Suppressor macrophage treated with lipopolysaccharide for 1 hour (primary cell): ENCODE measurements at regions not wholly inside any gene's neighbourhood (a gene's known extent, or its start where the extent isn't known, plus 50 kb on each side); places are given as distances from the start of the nearest gene placed in this dataset.
A peak's percentile ranks its signal among the peaks of the same experiment; 100 is the strongest.
"Not testable (repeated sequence)": the region's sequence is repeated elsewhere in the genome, so short reads cannot be mapped to it uniquely, and the experiment has no call there.

Experiments
- DNase-seq, 3 donors: peaks; one replicate each; pipeline ENCODE4 v3.0.0-alpha.2; 2020 to 2022

- no peak for DNase-seq
Measured at GRCh38 chr15:95734422-95735316, 595.8 kb upstream of the NR2F2 start.

- DNase-seq, result no peak
Measured at GRCh38 chr15:95737060-95737459, 593.4 kb upstream of the NR2F2 start.

DNA sequence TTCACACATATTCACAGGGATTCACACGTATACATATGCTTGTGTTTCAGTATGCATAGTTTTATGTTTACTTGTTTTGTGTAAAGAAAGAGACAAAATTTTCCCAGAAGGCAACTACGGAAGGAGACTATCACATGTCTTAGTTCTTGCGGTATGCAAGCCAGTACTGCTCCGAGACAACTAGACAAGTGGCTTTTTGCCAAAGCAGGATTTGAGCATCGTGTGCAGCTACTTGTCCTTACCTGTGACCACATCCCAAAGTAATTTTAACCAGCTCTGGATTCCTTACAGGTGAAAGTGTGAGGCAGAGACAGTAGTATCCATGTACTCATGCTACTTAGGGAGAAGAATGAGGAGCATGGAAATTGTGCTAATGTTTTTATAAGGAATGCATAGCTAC, 591.4 kb upstream of the NR2F2 start:
- no peak for DNase-seq

- DNase-seq, result no peak
Measured at GRCh38 chr15:95741830-95742229, 588.7 kb upstream of the NR2F2 start.

GRCh38 chr15:95742256-95742655, 588.2 kb upstream of the NR2F2 start:
- DNase-seq, result no peak

DNA sequence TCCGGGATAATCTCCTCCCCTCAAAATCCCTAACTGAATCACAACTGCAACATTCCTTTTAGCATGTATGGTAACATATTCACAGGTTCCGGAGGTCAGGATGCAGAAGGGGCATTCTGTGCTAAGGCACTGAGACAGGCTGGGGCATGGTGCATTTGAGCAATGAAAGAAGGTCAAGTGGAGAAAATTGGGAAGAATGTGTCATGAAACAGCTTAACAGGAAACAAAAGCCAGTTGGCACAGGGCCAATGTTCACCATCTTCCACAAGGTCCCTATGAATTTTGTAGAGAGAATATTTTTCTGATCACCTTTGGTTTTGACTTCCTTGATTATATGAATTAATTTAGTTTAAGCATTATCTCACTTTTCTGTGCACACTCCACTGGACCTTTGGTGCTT, 587.7 kb upstream of the NR2F2 start:
- DNase-seq, result no peak

DNA sequence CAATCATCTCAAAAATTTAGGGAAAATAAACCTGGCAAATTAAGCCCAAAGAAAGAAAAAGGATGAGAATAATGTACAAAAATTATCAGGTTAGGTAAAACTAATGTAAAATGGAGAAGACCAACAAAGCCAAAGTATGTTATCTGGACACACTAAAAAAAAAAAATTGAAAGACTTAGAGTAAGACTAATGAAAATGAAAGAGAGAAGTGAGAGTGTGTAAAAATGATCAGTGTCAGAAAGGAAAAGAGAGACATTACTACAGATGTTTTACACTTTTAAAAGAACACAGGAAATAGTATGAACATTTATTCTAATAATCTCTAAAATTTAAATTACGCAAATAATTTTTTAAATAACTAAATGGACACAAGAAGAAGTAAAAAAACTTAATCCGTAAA, 573.3 kb upstream of the NR2F2 start:
- no peak for DNase-seq

- no peak for DNase-seq
Measured at GRCh38 chr15:95758451-95758850, 572.0 kb upstream of the NR2F2 start.

GRCh38 chr15:95758851-95759250, 571.6 kb upstream of the NR2F2 start:
- DNase-seq, result no peak

GRCh38 chr15:95760508-95760907, 570.0 kb upstream of the NR2F2 start:
- DNase-seq, result peak in 1 of 3 donors; percentile 1

GRCh38 chr15:95761501-95762165, 568.9 kb upstream of the NR2F2 start:
- no peak for DNase-seq

DNA sequence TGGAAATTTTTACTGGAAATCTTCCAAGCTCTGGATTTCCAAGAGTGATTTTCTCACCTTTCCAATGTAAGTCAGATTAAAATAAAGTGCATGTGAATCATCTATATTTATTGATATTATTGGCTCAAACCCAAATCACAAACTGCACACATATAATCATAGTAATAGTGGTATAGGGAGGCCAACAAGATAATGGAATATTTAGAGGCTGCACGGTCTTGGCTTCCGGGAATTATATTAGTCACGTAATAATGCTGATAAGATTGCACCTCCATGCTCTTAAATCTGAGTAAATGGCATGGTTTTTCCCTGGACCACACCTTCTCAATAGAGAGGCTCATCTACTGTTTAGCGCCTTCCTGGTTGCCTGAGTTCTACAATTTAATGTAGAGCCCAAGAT, 567.1 kb upstream of the NR2F2 start:
- DNase-seq, result no peak

- no peak for DNase-seq
Measured at GRCh38 chr15:95765161-95765560, 565.3 kb upstream of the NR2F2 start.

DNA sequence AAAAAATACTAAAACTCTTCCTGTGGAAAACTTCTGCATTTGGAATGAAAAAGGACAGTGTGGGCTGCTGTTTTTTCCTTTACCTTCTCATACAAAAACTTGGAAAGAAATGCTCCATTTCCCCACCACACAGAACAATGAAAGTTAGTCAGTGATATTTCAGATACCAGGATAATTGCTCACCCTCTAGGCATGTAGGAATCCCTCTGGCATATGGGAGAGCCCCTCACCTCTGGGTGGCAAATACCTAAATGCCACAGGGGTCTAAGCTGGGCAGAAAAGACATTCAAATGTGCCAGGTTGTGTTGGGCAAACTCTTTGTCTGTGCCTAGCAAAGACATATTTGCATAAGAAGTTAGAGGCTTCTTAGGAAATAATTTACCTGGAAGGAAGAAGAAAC, 560.3 kb upstream of the NR2F2 start:
- DNase-seq, result no peak

DNA sequence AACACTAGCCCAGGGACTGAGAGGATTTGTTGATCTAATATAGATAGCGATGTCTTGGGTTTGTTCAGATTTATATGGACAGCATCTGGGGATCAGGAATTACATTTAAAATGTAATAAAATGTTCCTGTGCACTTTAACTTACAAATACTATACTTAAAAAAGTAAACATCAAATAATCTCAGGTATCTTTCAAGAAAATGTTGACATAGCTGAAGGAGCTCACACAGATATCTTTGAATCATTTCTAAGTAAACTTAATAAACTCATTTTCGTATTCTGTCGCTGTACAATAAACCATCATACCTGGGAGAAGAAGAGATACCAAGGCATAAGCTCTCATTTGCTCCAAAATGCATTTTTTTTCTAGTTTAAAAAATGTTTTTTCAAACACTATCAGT, 557.5 kb upstream of the NR2F2 start:
- DNase-seq, result no peak

DNA sequence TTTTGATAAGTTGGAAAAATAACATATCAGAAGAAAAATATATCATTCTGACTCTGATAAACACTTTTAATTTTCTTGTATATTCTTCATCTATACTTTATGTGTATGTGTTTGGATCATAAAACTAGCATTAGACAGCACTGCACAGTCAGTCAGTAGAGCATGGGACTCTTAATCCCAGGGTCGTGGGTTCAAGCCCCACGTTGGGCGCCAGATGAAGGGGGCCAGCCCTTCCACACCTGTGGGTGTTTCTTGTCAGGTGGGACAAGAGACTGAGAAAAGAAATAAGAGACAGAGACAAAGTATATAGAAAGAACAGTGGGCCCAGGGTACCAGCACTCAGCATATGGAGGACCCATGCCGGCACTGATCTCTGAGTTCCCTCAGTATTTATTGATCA, 546.0 kb upstream of the NR2F2 start:
- DNase-seq, result no peak

- DNase-seq, result not testable (repeated sequence)
Measured at GRCh38 chr15:95785276-95785675, 545.2 kb upstream of the NR2F2 start.

- no peak for DNase-seq
Measured at GRCh38 chr15:95793231-95793630, 537.3 kb upstream of the NR2F2 start.

- DNase-seq, result no peak
Measured at GRCh38 chr15:95795386-95795785, 535.1 kb upstream of the NR2F2 start.

- peak in 1 of 3 donors; percentile 0 for DNase-seq
Measured at GRCh38 chr15:95799286-95800200, 531.0 kb upstream of the NR2F2 start.

GRCh38 chr15:95804484-95804883, 526.0 kb upstream of the NR2F2 start:
- no peak for DNase-seq

DNA sequence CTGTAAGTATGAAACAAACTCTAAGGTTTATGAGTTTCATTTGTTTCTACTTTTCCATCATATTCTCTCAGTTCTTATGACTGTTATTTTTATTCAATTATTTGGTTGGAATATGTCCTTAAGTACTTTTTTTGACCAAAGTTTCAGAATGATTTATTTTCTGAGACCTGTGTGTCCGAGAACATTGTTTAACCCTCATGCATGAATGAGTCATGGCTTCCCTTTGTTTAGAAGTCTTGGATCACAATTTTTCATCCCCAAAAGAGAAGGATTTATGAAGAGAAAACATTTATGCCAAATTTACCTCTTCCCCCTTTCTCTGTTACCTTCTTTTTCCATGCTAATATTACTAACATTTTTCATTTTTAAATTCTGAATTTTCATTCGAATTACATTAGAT, 518.0 kb upstream of the NR2F2 start:
- DNase-seq, result no peak

DNA sequence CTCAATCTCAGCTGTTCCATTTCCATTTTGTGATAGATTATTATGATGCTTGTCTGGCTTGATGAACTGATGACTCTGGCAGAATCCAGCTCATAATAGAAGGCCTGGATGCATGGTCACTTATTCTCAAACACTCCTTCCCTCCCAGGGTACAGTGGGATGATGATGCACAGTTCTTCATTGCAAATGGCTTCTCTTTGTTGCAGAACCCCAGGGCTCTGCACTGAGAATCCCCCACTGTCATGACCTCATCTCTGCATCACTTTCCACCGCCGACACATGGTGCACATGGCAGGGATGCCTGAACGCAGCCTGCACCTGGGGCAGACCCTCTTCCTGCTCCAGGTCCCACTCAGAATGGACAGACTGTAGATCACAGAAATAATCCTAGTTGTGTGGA, 515.6 kb upstream of the NR2F2 start:
- no peak for DNase-seq
